ENCODE measurements at regions not wholly inside any gene's neighbourhood (a gene's known extent, or its start where the extent isn't known, plus 50 kb on each side); places are given as distances from the start of the nearest gene placed in this dataset.

GRCh38 chr20:6848041-6848440 is 80.6 kb downstream of the BMP2 start:
- no peak for TF ChIP-seq ZFX (IDR thresholded peaks at IDR 0.05)
- TF ChIP-seq, protein P1, sequence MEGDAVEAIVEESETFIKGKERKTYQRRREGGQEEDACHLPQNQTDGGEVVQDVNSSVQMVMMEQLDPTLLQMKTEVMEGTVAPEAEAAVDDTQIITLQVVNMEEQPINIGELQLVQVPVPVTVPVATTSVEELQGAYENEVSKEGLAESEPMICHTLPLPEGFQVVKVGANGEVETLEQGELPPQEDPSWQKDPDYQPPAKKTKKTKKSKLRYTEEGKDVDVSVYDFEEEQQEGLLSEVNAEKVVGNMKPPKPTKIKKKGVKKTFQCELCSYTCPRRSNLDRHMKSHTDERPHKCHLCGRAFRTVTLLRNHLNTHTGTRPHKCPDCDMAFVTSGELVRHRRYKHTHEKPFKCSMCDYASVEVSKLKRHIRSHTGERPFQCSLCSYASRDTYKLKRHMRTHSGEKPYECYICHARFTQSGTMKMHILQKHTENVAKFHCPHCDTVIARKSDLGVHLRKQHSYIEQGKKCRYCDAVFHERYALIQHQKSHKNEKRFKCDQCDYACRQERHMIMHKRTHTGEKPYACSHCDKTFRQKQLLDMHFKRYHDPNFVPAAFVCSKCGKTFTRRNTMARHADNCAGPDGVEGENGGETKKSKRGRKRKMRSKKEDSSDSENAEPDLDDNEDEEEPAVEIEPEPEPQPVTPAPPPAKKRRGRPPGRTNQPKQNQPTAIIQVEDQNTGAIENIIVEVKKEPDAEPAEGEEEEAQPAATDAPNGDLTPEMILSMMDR (conservative IDR thresholded peaks at IDR 0.05) = no peak
- no peak overlapping the region for H3K27ac ChIP-seq

GRCh38 chr20:6848992-6849391 is 81.5 kb downstream of the BMP2 start:
- no peak overlapping the region for H3K27ac ChIP-seq
- no peak for TF ChIP-seq ZFX (IDR thresholded peaks at IDR 0.05)
- TF ChIP-seq, protein P1 (conservative IDR thresholded peaks at IDR 0.05) = no peak

- no peak overlapping the region for H3K27ac ChIP-seq
- TF ChIP-seq ZFX (IDR thresholded peaks at IDR 0.05) = no peak
- TF ChIP-seq, protein P1 (conservative IDR thresholded peaks at IDR 0.05) = no peak
These were observed 83.7 kb downstream of the BMP2 start for GRCh38 chr20:6851136-6851535.

DNA sequence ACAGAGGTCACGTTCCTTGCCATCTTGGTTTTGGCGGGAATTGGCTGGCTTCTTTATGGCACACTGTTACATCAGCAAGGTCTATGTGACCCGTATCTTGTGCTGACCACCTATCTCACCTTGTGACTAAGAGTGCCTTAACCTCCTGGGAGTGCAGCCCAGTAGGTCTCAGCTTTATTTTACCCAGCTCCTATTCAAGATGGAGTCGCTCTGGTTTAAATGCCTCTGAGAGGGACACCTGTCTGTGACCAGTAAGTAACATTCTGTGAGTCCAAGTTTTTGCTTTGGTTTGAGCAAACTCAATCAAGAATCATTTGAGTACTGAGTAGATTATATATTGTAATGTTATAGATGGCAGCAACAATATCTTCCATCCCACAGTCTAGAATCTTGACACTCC is 85.0 kb downstream of the BMP2 start:
- TF ChIP-seq ZFX (IDR thresholded peaks at IDR 0.05) = no peak
- TF ChIP-seq, protein P1 (conservative IDR thresholded peaks at IDR 0.05) = no peak
- no peak overlapping the region for H3K27ac ChIP-seq

- no peak overlapping the region for H3K27ac ChIP-seq
- TF ChIP-seq, protein P1 (conservative IDR thresholded peaks at IDR 0.05) = no peak
- TF ChIP-seq ZFX (IDR thresholded peaks at IDR 0.05) = no peak
These were observed 87.6 kb downstream of the BMP2 start for GRCh38 chr20:6855104-6855503.

- TF ChIP-seq ZFX (IDR thresholded peaks at IDR 0.05) = no peak
- TF ChIP-seq, protein P1 (conservative IDR thresholded peaks at IDR 0.05) = no peak
These were observed 88.3 kb downstream of the BMP2 start for GRCh38 chr20:6855796-6856195.

DNA sequence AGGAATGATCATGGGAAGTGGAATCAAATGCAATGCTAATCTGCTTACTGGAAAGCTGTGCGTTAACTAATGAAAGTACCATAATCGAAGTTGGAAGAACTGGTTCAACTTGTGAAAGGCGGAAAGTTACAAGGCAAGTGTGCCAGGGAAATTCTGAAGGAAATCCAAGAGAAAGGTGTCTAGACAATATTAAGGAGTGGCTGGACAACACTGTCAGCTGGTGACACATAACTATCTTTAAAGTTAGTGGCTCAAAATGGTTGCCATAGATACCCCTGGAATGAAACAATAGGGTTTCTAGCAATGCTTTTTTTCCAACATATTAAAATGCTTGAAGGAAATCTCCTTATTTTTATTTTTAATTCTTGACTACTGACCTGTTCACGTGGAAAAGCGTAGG is 90.4 kb downstream of the BMP2 start:
- TF ChIP-seq, protein P1 (conservative IDR thresholded peaks at IDR 0.05) = no peak
- TF ChIP-seq ZFX (IDR thresholded peaks at IDR 0.05) = no peak
- H3K27ac ChIP-seq = no peak overlapping the region

More at GRCh38 chr20:6855796-6856195, 88.3 kb downstream of the BMP2 start:
- no peak overlapping the region for H3K27ac ChIP-seq
